Mammary epithelial cell (primary cell): ENCODE measurements at regions not wholly inside any gene's neighbourhood (a gene's known extent, or its start where the extent isn't known, plus 50 kb on each side); places are given as distances from the start of the nearest gene placed in this dataset.

Experiments used
- EZH2 ChIP-seq: IDR thresholded peaks from 2 replicates; pipeline ENCODE4 v1.6.1; 2012; ENCODE audit warnings: low read length, inconsistent platforms, borderline replicate concordance
- TF ChIP-seq, protein P1 (sequence below), 2 donors: IDR thresholded peaks in 1 of 2; conservative IDR thresholded peaks in 1 of 2; 2 replicates each; pipeline ENCODE4 v1.5.1; 2011 to 2012; ENCODE audit warnings: inconsistent platforms in 2 of 2, low read length in 2 of 2, mild to moderate bottlenecking in 2 of 2, control low read depth in 1 of 2, low read depth in 1 of 2; ENCODE audit not compliant: insufficient read depth in 1 of 2; ENCODE audit errors: extremely low read depth in 1 of 2

GRCh38 chr6:17042422-17043147, 59.3 kb upstream of the STMND1 start:
- TF ChIP-seq, protein P1, sequence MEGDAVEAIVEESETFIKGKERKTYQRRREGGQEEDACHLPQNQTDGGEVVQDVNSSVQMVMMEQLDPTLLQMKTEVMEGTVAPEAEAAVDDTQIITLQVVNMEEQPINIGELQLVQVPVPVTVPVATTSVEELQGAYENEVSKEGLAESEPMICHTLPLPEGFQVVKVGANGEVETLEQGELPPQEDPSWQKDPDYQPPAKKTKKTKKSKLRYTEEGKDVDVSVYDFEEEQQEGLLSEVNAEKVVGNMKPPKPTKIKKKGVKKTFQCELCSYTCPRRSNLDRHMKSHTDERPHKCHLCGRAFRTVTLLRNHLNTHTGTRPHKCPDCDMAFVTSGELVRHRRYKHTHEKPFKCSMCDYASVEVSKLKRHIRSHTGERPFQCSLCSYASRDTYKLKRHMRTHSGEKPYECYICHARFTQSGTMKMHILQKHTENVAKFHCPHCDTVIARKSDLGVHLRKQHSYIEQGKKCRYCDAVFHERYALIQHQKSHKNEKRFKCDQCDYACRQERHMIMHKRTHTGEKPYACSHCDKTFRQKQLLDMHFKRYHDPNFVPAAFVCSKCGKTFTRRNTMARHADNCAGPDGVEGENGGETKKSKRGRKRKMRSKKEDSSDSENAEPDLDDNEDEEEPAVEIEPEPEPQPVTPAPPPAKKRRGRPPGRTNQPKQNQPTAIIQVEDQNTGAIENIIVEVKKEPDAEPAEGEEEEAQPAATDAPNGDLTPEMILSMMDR (conservative IDR thresholded peaks at IDR 0.05 in 1 of 2, IDR thresholded peaks at IDR 0.05 in 1 of 2; ENCODE audit: extremely low read depth in 1 of 2, insufficient read depth in 1 of 2, low read depth in 1 of 2, low read length in 2 of 2): peak; percentile 28 to 63
- no peak for TF ChIP-seq EZH2
